Ishikawa (cell line): ENCODE measurements at regions not wholly inside any gene's neighbourhood (a gene's known extent, or its start where the extent isn't known, plus 50 kb on each side); places are given as distances from the start of the nearest gene placed in this dataset.

ENCODE experiments used
- CEBPB ChIP-seq: IDR thresholded peaks from 2 replicates; pipeline ENCODE4 v1.6.1; 2012
- CREB1 ChIP-seq: IDR thresholded peaks from 2 replicates; pipeline ENCODE4 v1.6.1; 2012; ENCODE audit warnings: low read depth
- EGR1 ChIP-seq: IDR thresholded peaks from 2 replicates; pipeline ENCODE4 v1.6.1; 2012
- EP300 ChIP-seq: IDR thresholded peaks from 2 replicates; pipeline ENCODE4 v1.6.1; 2012; ENCODE audit warnings: borderline replicate concordance
- FOXM1 ChIP-seq: IDR thresholded peaks from 2 replicates; pipeline ENCODE4 v1.6.1; 2012; ENCODE audit warnings: low read depth, borderline replicate concordance
- NFIC ChIP-seq: IDR thresholded peaks from 2 replicates; pipeline ENCODE4 v1.6.1; 2012
- RAD21 ChIP-seq: IDR thresholded peaks from 2 replicates; pipeline ENCODE4 v1.6.1; 2012; ENCODE audit warnings: low read depth
- TAF1 ChIP-seq: IDR thresholded peaks from 2 replicates; pipeline ENCODE4 v1.6.1; 2012; ENCODE audit warnings: low read depth, mild to moderate bottlenecking
- TCF12 ChIP-seq: IDR thresholded peaks from 2 replicates; pipeline ENCODE4 v1.6.1; 2012; ENCODE audit warnings: low read depth
- TEAD4 ChIP-seq: IDR thresholded peaks from 2 replicates; pipeline ENCODE4 v1.6.1; 2012
- YY1 ChIP-seq: IDR thresholded peaks from 2 replicates; pipeline ENCODE4 v1.6.1; 2012; ENCODE audit warnings: low read depth
- ZBTB7A ChIP-seq: IDR thresholded peaks from 2 replicates; pipeline ENCODE4 v1.6.1; 2012; ENCODE audit warnings: low read depth
- TF ChIP-seq, protein P1 (sequence below): IDR thresholded peaks from 2 replicates; pipeline ENCODE4 v1.6.1; 2012; ENCODE audit warnings: low read depth, mild to moderate bottlenecking
- TF ChIP-seq, protein P2 (sequence below): IDR thresholded peaks from 2 replicates; pipeline ENCODE4 v1.6.1; 2012
- TF ChIP-seq, protein P3 (sequence below): IDR thresholded peaks from 2 replicates; pipeline ENCODE4 v1.6.1; 2012

DNA sequence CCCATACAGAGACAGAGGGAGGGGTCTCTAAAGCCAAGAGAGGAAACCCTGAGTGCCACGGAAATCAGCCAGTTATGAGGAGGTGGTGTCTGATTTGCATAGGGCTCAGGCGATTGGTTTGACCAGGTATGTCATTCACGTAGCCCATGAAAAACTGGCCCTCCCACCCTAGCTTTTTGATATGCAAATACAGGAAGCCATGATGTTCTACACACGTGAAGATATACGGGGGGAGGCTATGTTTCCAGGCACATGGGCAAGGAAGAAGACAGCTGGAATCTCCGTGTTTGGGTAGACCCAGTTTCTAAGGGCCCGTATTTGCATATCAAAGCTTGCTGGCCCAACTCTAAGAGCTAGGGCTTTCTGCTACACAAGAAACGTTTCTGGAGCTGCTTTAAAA is 717.8 kb upstream of the SEL1L start:
- TF ChIP-seq YY1: no peak

DNA sequence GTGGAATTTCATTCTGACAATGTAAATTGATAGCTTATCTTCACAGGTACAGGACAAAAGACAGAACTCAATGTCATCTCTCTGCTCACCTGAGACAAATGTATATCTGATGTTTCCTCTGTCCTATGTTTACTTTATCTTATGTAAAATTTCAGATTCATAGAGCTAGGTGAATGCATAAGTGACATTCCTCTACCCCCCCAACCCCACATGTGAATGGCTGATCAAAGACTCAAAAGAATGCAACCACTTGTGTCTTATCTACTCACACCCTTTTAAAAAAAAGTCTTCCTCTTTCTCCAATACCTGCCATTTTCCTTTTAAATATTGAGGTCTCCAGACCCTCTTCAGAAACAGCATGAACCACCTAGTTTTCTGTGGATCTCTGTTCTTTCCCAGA is 736.6 kb upstream of the SEL1L start:
- no peak for TF ChIP-seq RAD21

DNA sequence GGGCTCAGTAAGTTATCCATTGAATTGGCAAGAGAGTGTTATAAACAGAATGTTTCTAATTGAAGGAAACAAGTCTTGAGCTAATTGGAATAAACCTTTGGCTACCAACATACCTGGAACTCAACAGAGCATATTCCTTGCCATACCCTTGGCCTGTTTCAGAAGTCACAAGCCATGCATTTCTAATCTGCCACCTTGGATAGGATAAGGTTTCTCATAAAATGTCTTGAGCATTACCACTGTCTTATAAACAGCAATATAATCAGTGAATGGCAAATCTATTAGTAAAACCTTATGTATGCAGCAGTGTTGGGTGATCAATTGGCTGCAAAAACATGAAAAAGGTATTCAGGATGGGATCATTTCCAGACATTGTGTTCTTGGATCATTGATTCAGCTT is 765.2 kb upstream of the SEL1L start:
- TF ChIP-seq EGR1 (no peak), CREB1 (no peak), RAD21 (no peak), TAF1 (no peak), TEAD4 (no peak), FOXM1 (no peak), TCF12 (no peak), YY1 (no peak), CEBPB (no peak), ZBTB7A (no peak), NFIC (no peak), EP300 (no peak)
- TF ChIP-seq, protein P1, sequence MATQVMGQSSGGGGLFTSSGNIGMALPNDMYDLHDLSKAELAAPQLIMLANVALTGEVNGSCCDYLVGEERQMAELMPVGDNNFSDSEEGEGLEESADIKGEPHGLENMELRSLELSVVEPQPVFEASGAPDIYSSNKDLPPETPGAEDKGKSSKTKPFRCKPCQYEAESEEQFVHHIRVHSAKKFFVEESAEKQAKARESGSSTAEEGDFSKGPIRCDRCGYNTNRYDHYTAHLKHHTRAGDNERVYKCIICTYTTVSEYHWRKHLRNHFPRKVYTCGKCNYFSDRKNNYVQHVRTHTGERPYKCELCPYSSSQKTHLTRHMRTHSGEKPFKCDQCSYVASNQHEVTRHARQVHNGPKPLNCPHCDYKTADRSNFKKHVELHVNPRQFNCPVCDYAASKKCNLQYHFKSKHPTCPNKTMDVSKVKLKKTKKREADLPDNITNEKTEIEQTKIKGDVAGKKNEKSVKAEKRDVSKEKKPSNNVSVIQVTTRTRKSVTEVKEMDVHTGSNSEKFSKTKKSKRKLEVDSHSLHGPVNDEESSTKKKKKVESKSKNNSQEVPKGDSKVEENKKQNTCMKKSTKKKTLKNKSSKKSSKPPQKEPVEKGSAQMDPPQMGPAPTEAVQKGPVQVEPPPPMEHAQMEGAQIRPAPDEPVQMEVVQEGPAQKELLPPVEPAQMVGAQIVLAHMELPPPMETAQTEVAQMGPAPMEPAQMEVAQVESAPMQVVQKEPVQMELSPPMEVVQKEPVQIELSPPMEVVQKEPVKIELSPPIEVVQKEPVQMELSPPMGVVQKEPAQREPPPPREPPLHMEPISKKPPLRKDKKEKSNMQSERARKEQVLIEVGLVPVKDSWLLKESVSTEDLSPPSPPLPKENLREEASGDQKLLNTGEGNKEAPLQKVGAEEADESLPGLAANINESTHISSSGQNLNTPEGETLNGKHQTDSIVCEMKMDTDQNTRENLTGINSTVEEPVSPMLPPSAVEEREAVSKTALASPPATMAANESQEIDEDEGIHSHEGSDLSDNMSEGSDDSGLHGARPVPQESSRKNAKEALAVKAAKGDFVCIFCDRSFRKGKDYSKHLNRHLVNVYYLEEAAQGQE: no peak
- TF ChIP-seq, protein P2, sequence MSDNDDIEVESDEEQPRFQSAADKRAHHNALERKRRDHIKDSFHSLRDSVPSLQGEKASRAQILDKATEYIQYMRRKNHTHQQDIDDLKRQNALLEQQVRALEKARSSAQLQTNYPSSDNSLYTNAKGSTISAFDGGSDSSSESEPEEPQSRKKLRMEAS: no peak
- TF ChIP-seq, protein P3, sequence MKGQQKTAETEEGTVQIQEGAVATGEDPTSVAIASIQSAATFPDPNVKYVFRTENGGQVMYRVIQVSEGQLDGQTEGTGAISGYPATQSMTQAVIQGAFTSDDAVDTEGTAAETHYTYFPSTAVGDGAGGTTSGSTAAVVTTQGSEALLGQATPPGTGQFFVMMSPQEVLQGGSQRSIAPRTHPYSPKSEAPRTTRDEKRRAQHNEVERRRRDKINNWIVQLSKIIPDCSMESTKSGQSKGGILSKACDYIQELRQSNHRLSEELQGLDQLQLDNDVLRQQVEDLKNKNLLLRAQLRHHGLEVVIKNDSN: no peak

DNA sequence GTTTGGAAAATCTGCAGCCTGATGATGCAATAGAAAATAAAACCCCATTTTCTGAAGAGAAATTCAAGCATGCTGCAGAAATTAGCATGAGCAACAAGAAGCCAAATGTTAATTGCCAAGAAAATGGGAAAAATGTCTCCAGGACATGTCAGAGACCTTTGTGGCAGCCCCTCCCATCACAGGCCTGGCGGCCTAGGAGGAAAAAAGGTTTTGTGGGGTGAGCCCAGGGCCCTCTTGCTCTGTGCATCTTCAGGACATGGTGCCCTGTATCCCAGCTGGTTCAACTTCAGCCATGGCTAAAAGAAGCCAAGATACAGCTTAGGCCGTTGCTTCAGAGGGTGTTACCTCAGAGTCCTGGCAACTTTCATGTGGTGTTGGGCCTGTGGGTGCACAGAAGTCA is 775.5 kb upstream of the SEL1L start:
- TF ChIP-seq, protein P2: no peak
- TF ChIP-seq TEAD4: no peak
- no peak for TF ChIP-seq RAD21
- TF ChIP-seq CEBPB: no peak
- TF ChIP-seq FOXM1: no peak
- TF ChIP-seq ZBTB7A: no peak
- no peak for TF ChIP-seq TAF1
- no peak for TF ChIP-seq NFIC
- TF ChIP-seq, protein P3: no peak
- TF ChIP-seq CREB1: no peak
- TF ChIP-seq EGR1: no peak
- TF ChIP-seq TCF12: no peak
- TF ChIP-seq YY1: no peak
- TF ChIP-seq EP300: no peak
- TF ChIP-seq, protein P1: no peak

DNA sequence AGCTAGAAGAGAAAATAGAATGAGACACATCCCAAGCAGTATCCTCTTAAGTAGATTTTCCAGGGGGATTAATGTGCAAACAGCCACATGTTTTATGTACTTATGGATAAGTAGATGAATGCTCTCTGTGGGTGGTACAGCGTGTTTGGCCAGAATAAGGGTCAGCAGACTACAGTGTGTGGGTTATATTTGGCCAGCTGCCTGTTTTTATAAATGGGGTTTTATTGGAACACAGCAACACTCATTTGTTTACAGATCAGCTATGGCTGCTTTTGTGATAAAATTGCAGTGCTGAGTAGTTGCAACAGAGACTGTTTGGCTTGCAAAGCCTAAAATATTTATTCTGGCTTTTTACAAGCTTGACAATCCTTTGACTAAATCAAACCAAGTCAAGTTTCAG is 780.2 kb upstream of the SEL1L start:
- TF ChIP-seq NFIC (no peak), TAF1 (no peak), CEBPB (no peak), ZBTB7A (no peak), RAD21 (no peak), EGR1 (no peak), FOXM1 (no peak), CREB1 (no peak), EP300 (no peak), TCF12 (no peak), TEAD4 (no peak), YY1 (no peak)
- TF ChIP-seq, protein P2: no peak
- TF ChIP-seq, protein P1: no peak
- TF ChIP-seq, protein P3: no peak
